K562 (cell line): ENCODE measurements at regions not wholly inside any gene's neighbourhood (a gene's known extent, or its start where the extent isn't known, plus 50 kb on each side); places are given as distances from the start of the nearest gene placed in this dataset.

Experiments used
- ATAC-seq: fragments of 200-7000 bp; cut with Tn5 transposase; 3 replicates; pipeline ENCODE4 v1.9.1; 2020; ENCODE audit warnings: moderate library complexity
- BruUV-seq: library from RNA; stranded (reverse); fragments of 400-500 nt; replicated peaks from 2 replicates; lab custom pipeline; 2021; lab: Mats Ljungman, UMichigan
- CTCF ChIA-PET: fragments of 300-600 bp; formaldehyde crosslinking; extraction: SDS; loops from one replicate; lab custom pipeline; 2021; ENCODE audit warnings: low intra/inter-chr PET ratio; lab: Yijun Ruan, JAX
- POLR2A ChIA-PET: fragments of 300-600, 350-650 bp; sonication (Branson Sonifier 250); formaldehyde crosslinking; extraction: SDS; loops from one replicate; lab custom pipeline; 2021; ENCODE audit warnings: antibody characterized with exemption, inconsistent platforms; lab: Yijun Ruan, JAX
- DNase-seq, 4 experiments: peaks; one replicate each; pipeline versions ENCODE4 v3.0.0 to v3.0.0-alpha.2; 2011 to 2018; ENCODE audit warnings: low spot score in 3 of 4, mixed read lengths in 3 of 4; ENCODE audit errors: extremely low read depth in 1 of 4
- FAIRE-seq: peaks from 2 replicates; lab custom pipeline; 2011; peaks lifted over from hg19 to GRCh38; lab: Jason Lieb, UNC
- H2AFZ ChIP-seq: 2 replicates; pipeline ENCODE4 v1.6.0; 2011; ENCODE audit warnings: low read depth, low read length, control low read depth, inconsistent platforms
- H3K27ac ChIP-seq: fragments of 200-600 bp; 3 replicates; pipeline ENCODE4 v1.8.0; 2011; ENCODE audit warnings: low read depth, mild to moderate bottlenecking, control low read depth, inconsistent platforms, low read length, moderate library complexity, mixed read lengths; ENCODE audit errors: extremely low read depth
- H3K27me3 ChIP-seq, 2 experiments: fragments of 300-600 bp in 1 of 2; 2 replicates in 1 of 2; 3 replicates in 1 of 2; pipeline versions ENCODE4 v1.6.0 to v1.8.0; 2011; ENCODE audit warnings: inconsistent platforms in 2 of 2, low read length in 2 of 2, mild to moderate bottlenecking in 1 of 2, mixed read lengths in 1 of 2, moderate library complexity in 1 of 2; ENCODE audit not compliant: control insufficient read depth in 2 of 2, insufficient read depth in 2 of 2
- H3K36me3 ChIP-seq: fragments of 300-600 bp; 3 replicates; pipeline ENCODE4 v1.8.0; 2011; ENCODE audit warnings: mild to moderate bottlenecking, low read length, inconsistent platforms; ENCODE audit not compliant: control insufficient read depth, insufficient read depth
- H3K4me1 ChIP-seq, 2 experiments: fragments of 200-600 bp in 1 of 2; replicated peaks in 1 of 2; 2 replicates in 1 of 2; 3 replicates in 1 of 2; pipeline versions ENCODE4 v1.5.1 to v1.8.0; 2011; ENCODE audit warnings: inconsistent platforms in 2 of 2, low read length in 2 of 2, mild to moderate bottlenecking in 1 of 2, mixed read lengths in 1 of 2, moderate library complexity in 1 of 2; ENCODE audit not compliant: control insufficient read depth in 2 of 2, insufficient read depth in 2 of 2
- H3K4me2 ChIP-seq: 2 replicates; pipeline ENCODE4 v1.6.1; 2011; ENCODE audit warnings: low read length, control low read depth, inconsistent platforms, mixed read lengths; ENCODE audit not compliant: insufficient read depth
- H3K4me3 ChIP-seq: fragments of 200-600 bp; sonication (generic), shearing (Covaris generic); 2 replicates; pipeline ENCODE4 v1.5.1; 2016; ENCODE audit warnings: control low read depth, inconsistent platforms
- H3K79me2 ChIP-seq: fragments of 200-600 bp; 3 replicates; pipeline ENCODE4 v1.8.0; 2011; ENCODE audit warnings: low read length, inconsistent platforms; ENCODE audit not compliant: control insufficient read depth, insufficient read depth
- H3K9ac ChIP-seq, 2 experiments: 2 replicates each; pipeline versions ENCODE4 v1.6.0 to v1.6.1; 2011; ENCODE audit warnings: low read depth in 2 of 2, low read length in 2 of 2, control low read depth in 1 of 2, inconsistent platforms in 1 of 2, mild to moderate bottlenecking in 1 of 2, mixed read lengths in 1 of 2; ENCODE audit not compliant: insufficient read depth in 1 of 2
- H3K9me1 ChIP-seq: one replicate; pipeline ENCODE4 v1.6.0; 2011; ENCODE audit warnings: inconsistent platforms, mild to moderate bottlenecking, low read length, moderate library complexity; ENCODE audit not compliant: control insufficient read depth, insufficient read depth
- H3K9me3 ChIP-seq: replicated peaks from 2 replicates; pipeline ENCODE4 v1.5.1; 2011; ENCODE audit warnings: low read depth, low read length, inconsistent platforms; ENCODE audit not compliant: control insufficient read depth, insufficient read depth
- H4K20me1 ChIP-seq: replicated peaks from 2 replicates; pipeline ENCODE4 v1.6.1; 2011; ENCODE audit warnings: low read length, inconsistent platforms, mixed read lengths; ENCODE audit not compliant: control insufficient read depth, insufficient read depth
- FOSL1 ChIP-seq: fragments of 200-800 bp; sonication (Bioruptor generic); conservative IDR thresholded peaks from 2 replicates; pipeline ENCODE4 v1.6.1; 2016; ENCODE audit warnings: missing genetic modification characterization, missing compliant biosample characterization
- KAT2B ChIP-seq: IDR thresholded peaks from one replicate; pipeline ENCODE4 v1.6.1; 2012; ENCODE audit warnings: low read depth, mild to moderate bottlenecking, control low read depth, inconsistent platforms, low read length, moderate library complexity
- MAFG ChIP-seq: fragments of 450-650 bp; conservative IDR thresholded peaks from 2 replicates; pipeline ENCODE4 v1.6.1; 2016; ENCODE audit warnings: missing genetic modification characterization, missing compliant biosample characterization
- MTA2 ChIP-seq: fragments of 450-650 bp; IDR thresholded peaks from 2 replicates; pipeline ENCODE4 v1.6.1; 2016; ENCODE audit warnings: low read depth
- PKNOX1 ChIP-seq: fragments of 450-650 bp; IDR thresholded peaks from 2 replicates; pipeline ENCODE4 v1.6.1; 2016
- POLR3G ChIP-seq: IDR thresholded peaks from 2 replicates; pipeline ENCODE4 v1.6.1; 2011; ENCODE audit not compliant: insufficient read length, insufficient replicate concordance; ENCODE audit errors: extremely low read depth
- STAT5A ChIP-seq: IDR thresholded peaks from 2 replicates; pipeline ENCODE4 v1.6.1; 2012; ENCODE audit warnings: low read length, inconsistent platforms, borderline replicate concordance
- ZBTB5 ChIP-seq: fragments of 450-650 bp; IDR thresholded peaks from 2 replicates; pipeline ENCODE4 v1.6.1; 2017; ENCODE audit warnings: antibody characterized with exemption
- ZKSCAN8 ChIP-seq: fragments of 200-800 bp; sonication (Bioruptor generic); IDR thresholded peaks from 2 replicates; pipeline ENCODE4 v1.6.1; 2016; ENCODE audit warnings: missing genetic modification characterization, missing compliant biosample characterization
- ZNF507 ChIP-seq: conservative IDR thresholded peaks from 2 replicates; pipeline ENCODE4 v1.6.1; 2017; ENCODE audit warnings: missing genetic modification characterization, missing compliant biosample characterization
- ZNF644 ChIP-seq: fragments of 200-800 bp; sonication (Bioruptor generic); IDR thresholded peaks from 2 replicates; pipeline ENCODE4 v1.6.1; 2016; ENCODE audit warnings: low read depth, missing genetic modification characterization, missing compliant biosample characterization
- in situ Hi-C: fragments of 300-500 bp; cut with MboI; formaldehyde crosslinking; loops from 4 replicates; pipeline ENCODE4 v1.15.0; 2018; ENCODE audit warnings: inconsistent platforms, mixed read lengths
- intact Hi-C: fragments of 100-400 bp; cut with micrococcal nuclease; formaldehyde crosslinking; loops from 2 replicates; pipeline ENCODE4 v1.14.2; 2022

GRCh38 chr13:80599765-80600164 lies 258.8 kb upstream of the SPRY2 start:
- no TSS peak for BruUV-seq
- no peaks in the 10 kb centered on the region; a peak in 1 of 5 replicates for H3K4me1 ChIP-seq
- CTCF ChIA-PET, result no interaction called here
- DNase-seq (peak; percentile 52 to 77 (median 62)), FAIRE-seq (no peak), ATAC-seq (peak; percentile 44)
- no peaks in the 10 kb centered on the region for H3K79me2 ChIP-seq
- H3K27me3 ChIP-seq, result no peaks in the 10 kb centered on the region
- no peak overlapping the region for H3K4me3 ChIP-seq
- intact Hi-C loops (no loop called here), in situ Hi-C loops (no loop called here)
- H3K9me1 ChIP-seq, result no peaks in the 10 kb centered on the region
- no peak overlapping the region for H3K4me2 ChIP-seq
- POLR2A ChIA-PET, result interaction anchor here (0.7 to 2.1 kb wide), 3 partner anchors 10 to 23 kb away, joined by 4 to 8 read pairs (median 4); no protein-coding TSS in a partner anchor
- no peaks in the 10 kb centered on the region for H3K36me3 ChIP-seq
- no peaks in the 10 kb centered on the region for H3K9me3 ChIP-seq
- H3K9ac ChIP-seq, result no peak overlapping the region
- TF ChIP-seq MTA2 (no peak), MAFG (tag) (0 out of 2 replicates have a peak, but pooled peaks have one; percentile 13), STAT5A (0 out of 2 replicates have a peak, but pooled peaks have one; percentile 24), ZNF644 (tag) (0 out of 2 replicates have a peak, but pooled peaks have one; percentile 22), PKNOX1 (no peak), ZNF507 (tag) (no peak; the same call in 1 of the 2 replicates), ZBTB5 (no peak), KAT2B (no peak), POLR3G (no peak), ZKSCAN8 (CRISPR knock-in tag) (0 out of 2 replicates have a peak, but pooled peaks have one; percentile 26), FOSL1 (tag) (peak; percentile 64)
- H4K20me1 ChIP-seq, result no peaks in the 10 kb centered on the region
- H3K27ac ChIP-seq, result peak overlapping the region; percentile 4; the same call in 1 of the 3 replicates
- no peak overlapping the region for H2AFZ ChIP-seq
